Activated naive CD4-positive, alpha-beta T cell treated with anti-CD3 and anti-CD28 coated beads, Interleukin-2, amount 50 U/mL, for 72 hours (primary cell): ENCODE measurements at regions not wholly inside any gene's neighbourhood (a gene's known extent, or its start where the extent isn't known, plus 50 kb on each side); places are given as distances from the start of the nearest gene placed in this dataset.

Source experiments
- ATAC-seq, 2 donors: fragments of 150-1000 bp; cut with Tn5 transposase; 2 replicates each; pipeline ENCODE4 v1.10.0; 2021; ENCODE audit warnings: mild to moderate bottlenecking in 2 of 2, moderate library complexity in 2 of 2
- DNase-seq, 2 donors: peaks; one replicate each; pipeline ENCODE4 v3.0.0; 2021 to 2022; ENCODE audit warnings: low spot score in 2 of 2
- H3K27ac Mint-ChIP-seq, 2 donors: one replicate each; pipeline ENCODE4 v1.8.0; 2022; ENCODE audit warnings: mild to moderate bottlenecking in 2 of 2, mixed read lengths in 2 of 2
- H3K36me3 Mint-ChIP-seq, 2 donors: one replicate each; pipeline ENCODE4 v1.8.0; 2022; ENCODE audit warnings: mixed read lengths in 2 of 2
- H3K9me3 Mint-ChIP-seq, 2 donors: one replicate each; pipeline ENCODE4 v1.8.0; 2022; ENCODE audit warnings: mixed read lengths in 2 of 2

DNA sequence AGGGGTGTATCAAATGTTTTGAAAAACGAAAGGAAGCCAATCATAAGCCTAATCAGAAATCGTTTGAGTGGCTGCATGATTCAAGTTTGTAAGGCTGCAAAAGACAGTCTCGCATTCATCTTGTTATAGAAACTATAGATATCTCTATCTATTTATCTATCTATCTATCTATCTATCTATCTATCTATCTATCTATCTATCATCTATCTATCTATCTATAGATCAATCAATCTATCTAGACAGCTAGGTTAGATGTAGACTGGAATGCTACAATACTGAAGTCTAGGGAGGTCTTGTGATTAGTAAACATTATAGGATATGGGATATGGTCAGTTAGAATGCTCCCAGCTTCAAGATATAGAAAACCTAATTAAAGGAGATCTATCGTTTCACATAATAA, 52.2 kb upstream of the BTG1 start:
- Mint-ChIP-seq H3K27ac (no peak overlapping the region), H3K9me3 (peaks cover 6 to 24% of the 10 kb centered on the region in 2 donors), H3K36me3 (peaks cover 0 to 18% of the 10 kb centered on the region in 2 donors)
- ATAC-seq (no peak), DNase-seq (no peak)

DNA sequence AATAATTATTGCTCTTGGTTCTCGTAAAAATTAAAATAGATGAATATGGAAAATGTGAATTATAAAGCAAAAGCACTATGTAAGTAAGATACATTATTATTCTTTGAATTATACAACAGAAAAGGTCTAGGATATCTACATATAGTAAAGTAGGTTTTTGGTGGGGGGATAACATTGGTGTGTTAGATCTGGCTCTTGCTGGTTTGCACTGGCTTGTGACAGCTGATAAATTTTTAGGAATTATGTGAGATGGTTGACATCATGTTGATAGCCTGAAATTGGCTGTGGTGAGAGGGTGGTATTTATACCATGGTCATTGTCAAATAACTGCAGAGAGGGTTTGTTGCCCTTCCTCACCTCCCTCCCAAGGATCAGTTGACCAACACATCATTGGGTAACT, 50.7 kb upstream of the BTG1 start:
- peaks cover 0 to 18% of the 10 kb centered on the region in 2 donors for H3K36me3 Mint-ChIP-seq
- no peak for DNase-seq
- peak in 1 of 2 donors; percentile 61 for ATAC-seq
- H3K9me3 Mint-ChIP-seq = peaks cover 6 to 24% of the 10 kb centered on the region in 2 donors
- no peak overlapping the region for H3K27ac Mint-ChIP-seq
